H1 (cell line): ENCODE measurements at regions not wholly inside any gene's neighbourhood (a gene's known extent, or its start where the extent isn't known, plus 50 kb on each side); places are given as distances from the start of the nearest gene placed in this dataset.

Source experiments
- CEBPB ChIP-seq: IDR thresholded peaks from 2 replicates; pipeline ENCODE4 v1.6.1; 2012; ENCODE audit warnings: low read depth, low read length
- NRF1 ChIP-seq: IDR thresholded peaks from 2 replicates; pipeline ENCODE4 v1.6.1; 2011; ENCODE audit warnings: mild to moderate bottlenecking, low read depth, low read length, improper control_type of control experiment
- POLR2A ChIP-seq, 2 experiments: IDR thresholded peaks; 1 replicate in 1 of 2; 2 replicates in 1 of 2; pipeline ENCODE4 v1.6.1; 2011; ENCODE audit warnings: low read depth in 2 of 2, low read length in 2 of 2, mild to moderate bottlenecking in 2 of 2; ENCODE audit errors: control extremely low read depth in 1 of 2
- POLR2AphosphoS5 ChIP-seq: IDR thresholded peaks from 2 replicates; pipeline ENCODE4 v1.6.1; 2011; ENCODE audit warnings: low read depth, low read length
- RAD21 ChIP-seq, 2 experiments: IDR thresholded peaks in 1 of 2; conservative IDR thresholded peaks in 1 of 2; 2 replicates each; pipeline ENCODE4 v1.6.1; 2011; ENCODE audit warnings: low read depth in 2 of 2, low read length in 2 of 2, improper control_type of control experiment in 1 of 2, inconsistent platforms in 1 of 2, mild to moderate bottlenecking in 1 of 2, moderate library complexity in 1 of 2
- TF ChIP-seq, protein P1 (sequence below), 3 experiments: IDR thresholded peaks; 1 replicate in 2 of 3; 2 replicates in 1 of 3; pipeline versions ENCODE4 v1.5.1 to v1.6.1; 2011; ENCODE audit warnings: low read length in 3 of 3, mild to moderate bottlenecking in 3 of 3, inconsistent platforms in 2 of 3, low read depth in 1 of 3, moderate library complexity in 1 of 3; ENCODE audit not compliant: insufficient read depth in 1 of 3; ENCODE audit errors: control extremely low read depth in 1 of 3

GRCh38 chr16:5325932-5326331 is 228.3 kb upstream of the EEF2KMT start:
- TF ChIP-seq CEBPB (no peak), RAD21 (IDR thresholded peaks at IDR 0.05 in 1 of 2, conservative IDR thresholded peaks at IDR 0.05 in 1 of 2; ENCODE audit: low read depth in 2 of 2, low read length in 2 of 2) (no peak), POLR2AphosphoS5 (no peak), NRF1 (no peak), POLR2A (IDR thresholded peaks at IDR 0.05; ENCODE audit: control extremely low read depth in 1 of 2, low read depth in 2 of 2, low read length in 2 of 2) (no peak)
- TF ChIP-seq, protein P1, sequence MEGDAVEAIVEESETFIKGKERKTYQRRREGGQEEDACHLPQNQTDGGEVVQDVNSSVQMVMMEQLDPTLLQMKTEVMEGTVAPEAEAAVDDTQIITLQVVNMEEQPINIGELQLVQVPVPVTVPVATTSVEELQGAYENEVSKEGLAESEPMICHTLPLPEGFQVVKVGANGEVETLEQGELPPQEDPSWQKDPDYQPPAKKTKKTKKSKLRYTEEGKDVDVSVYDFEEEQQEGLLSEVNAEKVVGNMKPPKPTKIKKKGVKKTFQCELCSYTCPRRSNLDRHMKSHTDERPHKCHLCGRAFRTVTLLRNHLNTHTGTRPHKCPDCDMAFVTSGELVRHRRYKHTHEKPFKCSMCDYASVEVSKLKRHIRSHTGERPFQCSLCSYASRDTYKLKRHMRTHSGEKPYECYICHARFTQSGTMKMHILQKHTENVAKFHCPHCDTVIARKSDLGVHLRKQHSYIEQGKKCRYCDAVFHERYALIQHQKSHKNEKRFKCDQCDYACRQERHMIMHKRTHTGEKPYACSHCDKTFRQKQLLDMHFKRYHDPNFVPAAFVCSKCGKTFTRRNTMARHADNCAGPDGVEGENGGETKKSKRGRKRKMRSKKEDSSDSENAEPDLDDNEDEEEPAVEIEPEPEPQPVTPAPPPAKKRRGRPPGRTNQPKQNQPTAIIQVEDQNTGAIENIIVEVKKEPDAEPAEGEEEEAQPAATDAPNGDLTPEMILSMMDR (IDR thresholded peaks at IDR 0.05; ENCODE audit: control extremely low read depth in 1 of 3, insufficient read depth in 1 of 3, low read depth in 1 of 3, low read length in 3 of 3) = no peak
